Thoracic aorta (tissue), 2 donors: ENCODE measurements at regions not wholly inside any gene's neighbourhood (a gene's known extent, or its start where the extent isn't known, plus 50 kb on each side); places are given as distances from the start of the nearest gene placed in this dataset.

ENCODE experiments used
- ATAC-seq: fragments of 150-250 bp; one replicate; pipeline ENCODE4 v1.8.0; 2017; ENCODE audit warnings: low read depth; ENCODE audit not compliant: insufficient number of reproducible peaks, low FRiP score
- DNase-seq: peaks from one replicate; pipeline ENCODE4 v3.0.0-alpha.2; 2020; ENCODE audit warnings: low spot score
- H3K27ac ChIP-seq, 2 donors: fragments of 200-600 bp; sonication (generic); 1 replicate in 1 of 2; 2 replicates in 1 of 2; pipeline ENCODE4 v1.5.1; 2016; ENCODE audit warnings: mild to moderate bottlenecking in 2 of 2, moderate library complexity in 2 of 2
- H3K27me3 ChIP-seq: fragments of 200-600 bp; sonication (generic); replicated peaks from 2 replicates; pipeline ENCODE4 v1.6.0; 2016; ENCODE audit warnings: mild to moderate bottlenecking; ENCODE audit not compliant: insufficient read depth
- H3K36me3 ChIP-seq: fragments of 200-600 bp; sonication (generic); one replicate; pipeline ENCODE4 v1.5.1; 2016
- H3K4me1 ChIP-seq, 2 donors: fragments of 200-600 bp; sonication (generic); 1 replicate in 1 of 2; 2 replicates in 1 of 2; pipeline versions ENCODE4 v1.5.1 to v1.6.0; 2016; ENCODE audit warnings: low read depth in 2 of 2, mild to moderate bottlenecking in 1 of 2; ENCODE audit not compliant: control insufficient read depth in 1 of 2
- H3K4me3 ChIP-seq: fragments of 200-600 bp; sonication (generic); 2 replicates; pipeline ENCODE4 v1.5.1; 2016; ENCODE audit warnings: mild to moderate bottlenecking
- H3K9me3 ChIP-seq: fragments of 200-600 bp; sonication (generic); 2 replicates; pipeline ENCODE4 v1.5.1; 2016
- TF ChIP-seq, protein P1 (sequence below): fragments of 200-600 bp; sonication (generic); IDR thresholded peaks from one replicate; pipeline ENCODE4 v1.5.1; 2019; ENCODE audit warnings: antibody characterized with exemption

DNA sequence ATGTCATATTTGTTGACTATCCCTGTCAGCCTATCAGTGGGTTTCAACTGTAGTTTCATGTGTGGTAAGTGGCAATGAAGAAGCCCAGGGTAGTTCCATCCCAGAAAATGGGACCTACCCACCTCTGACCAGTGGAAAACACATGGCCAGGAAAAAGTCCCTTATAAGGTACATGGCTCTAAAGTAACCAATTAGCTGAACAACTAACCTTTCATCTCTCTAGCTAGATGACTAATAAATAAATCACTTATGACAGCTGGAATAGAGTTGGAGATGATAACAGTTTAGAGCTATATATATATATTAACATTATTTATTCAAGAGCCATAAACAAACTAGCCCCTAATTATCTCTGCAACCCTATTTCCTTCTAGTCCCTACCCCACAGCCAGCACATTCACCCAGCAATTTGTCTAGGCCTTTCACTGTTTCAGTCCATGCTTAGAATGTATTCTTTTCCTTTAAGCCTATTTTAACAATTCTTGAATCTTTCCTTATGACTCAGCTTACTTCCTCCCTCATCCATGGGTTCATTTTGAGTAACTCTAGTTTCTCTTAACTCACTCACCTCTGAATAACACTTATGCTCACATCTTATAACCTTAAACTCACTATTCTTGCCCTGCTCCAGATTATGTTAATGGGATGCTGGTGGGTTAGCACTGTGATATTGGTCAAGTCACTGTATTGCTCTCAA lies 83.7 kb downstream of the TNFSF18 start:
- H3K4me3 ChIP-seq = no peak overlapping the region
- no peak for ATAC-seq
- TF ChIP-seq, protein P1, sequence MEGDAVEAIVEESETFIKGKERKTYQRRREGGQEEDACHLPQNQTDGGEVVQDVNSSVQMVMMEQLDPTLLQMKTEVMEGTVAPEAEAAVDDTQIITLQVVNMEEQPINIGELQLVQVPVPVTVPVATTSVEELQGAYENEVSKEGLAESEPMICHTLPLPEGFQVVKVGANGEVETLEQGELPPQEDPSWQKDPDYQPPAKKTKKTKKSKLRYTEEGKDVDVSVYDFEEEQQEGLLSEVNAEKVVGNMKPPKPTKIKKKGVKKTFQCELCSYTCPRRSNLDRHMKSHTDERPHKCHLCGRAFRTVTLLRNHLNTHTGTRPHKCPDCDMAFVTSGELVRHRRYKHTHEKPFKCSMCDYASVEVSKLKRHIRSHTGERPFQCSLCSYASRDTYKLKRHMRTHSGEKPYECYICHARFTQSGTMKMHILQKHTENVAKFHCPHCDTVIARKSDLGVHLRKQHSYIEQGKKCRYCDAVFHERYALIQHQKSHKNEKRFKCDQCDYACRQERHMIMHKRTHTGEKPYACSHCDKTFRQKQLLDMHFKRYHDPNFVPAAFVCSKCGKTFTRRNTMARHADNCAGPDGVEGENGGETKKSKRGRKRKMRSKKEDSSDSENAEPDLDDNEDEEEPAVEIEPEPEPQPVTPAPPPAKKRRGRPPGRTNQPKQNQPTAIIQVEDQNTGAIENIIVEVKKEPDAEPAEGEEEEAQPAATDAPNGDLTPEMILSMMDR = no peak

DNA sequence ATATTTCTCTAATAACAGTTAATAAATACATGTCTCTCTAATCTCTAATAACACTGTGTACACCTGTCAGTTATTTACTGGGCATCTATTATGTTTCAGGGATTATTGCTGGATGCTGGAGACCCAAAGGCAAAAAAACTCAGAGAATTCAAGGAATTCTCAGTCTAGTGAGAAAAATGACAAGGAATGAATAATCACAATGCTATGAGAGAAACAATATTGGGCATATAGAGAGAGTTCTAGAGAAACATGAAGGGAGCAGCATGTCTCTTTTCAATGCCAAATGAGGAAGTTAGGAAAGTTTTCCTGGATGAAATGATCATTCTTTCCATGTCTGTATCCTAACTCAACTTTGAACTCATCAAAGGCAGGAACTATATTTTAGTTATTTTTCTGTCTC lies 82.8 kb downstream of the TNFSF18 start:
- ATAC-seq = no peak
- H3K4me3 ChIP-seq = no peak overlapping the region
- H3K27me3 ChIP-seq = no peaks in the 10 kb centered on the region
- H3K9me3 ChIP-seq = no peaks in the 10 kb centered on the region
- H3K4me1 ChIP-seq = peaks cover 0 to under 1% of the 10 kb centered on the region in 2 donors
- TF ChIP-seq, protein P1 = no peak
- H3K27ac ChIP-seq = no peak overlapping the region
- no peaks in the 10 kb centered on the region for H3K36me3 ChIP-seq
- DNase-seq = no peak

More for the DNA sequence above, 83.7 kb downstream of the TNFSF18 start:
- Histone ChIP-seq H3K36me3 (no peaks in the 10 kb centered on the region), H3K27ac (no peak overlapping the region), H3K9me3 (no peaks in the 10 kb centered on the region), H3K4me1 (no peaks in the 10 kb centered on the region), H3K27me3 (no peaks in the 10 kb centered on the region)
- DNase-seq = no peak

DNA sequence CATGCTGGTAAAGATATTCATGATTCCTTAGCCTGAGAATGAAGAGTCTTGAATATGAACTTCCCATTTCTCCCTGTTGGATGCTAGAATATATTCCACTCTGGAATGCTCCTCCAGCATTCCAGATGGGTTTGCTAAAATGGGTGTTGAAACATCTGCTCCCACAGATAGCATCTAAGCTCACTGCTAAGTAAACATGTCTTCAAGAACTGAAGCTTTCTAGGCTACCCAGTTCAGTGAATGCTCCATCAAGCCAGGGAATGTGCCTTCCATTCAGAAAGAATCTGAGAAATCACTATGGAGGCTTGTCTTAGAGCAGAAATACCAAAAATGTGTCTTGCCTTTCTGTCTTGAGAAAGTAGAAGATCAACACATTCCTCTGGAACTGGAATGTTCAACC lies 81.1 kb downstream of the TNFSF18 start:
- Histone ChIP-seq H3K27me3 (no peaks in the 10 kb centered on the region), H3K9me3 (no peaks in the 10 kb centered on the region), H3K4me3 (no peak overlapping the region), H3K27ac (no peak overlapping the region), H3K4me1 (peaks cover 3 to 6% of the 10 kb centered on the region in 2 donors), H3K36me3 (no peaks in the 10 kb centered on the region)
- TF ChIP-seq, protein P1 = no peak
- ATAC-seq = no peak
- DNase-seq = no peak

DNA sequence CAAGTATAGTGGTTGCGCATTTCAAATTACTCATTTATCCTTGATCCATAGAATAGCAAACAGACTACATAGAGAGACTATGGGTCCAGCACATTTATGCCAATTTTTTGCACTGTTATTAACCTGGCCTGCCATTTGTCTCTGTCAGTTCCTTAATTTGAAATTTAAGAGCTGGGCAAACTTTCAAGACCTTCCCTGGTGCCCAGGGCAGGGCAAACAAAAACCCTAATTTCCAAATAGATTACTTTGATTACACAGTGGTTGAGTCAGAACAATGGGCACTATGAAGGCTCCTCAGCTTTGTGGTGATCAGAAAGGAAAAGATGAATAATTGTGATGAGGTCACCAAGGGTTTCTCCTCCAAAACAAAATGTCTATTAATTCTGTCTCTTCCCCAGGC lies 80.6 kb downstream of the TNFSF18 start:
- Histone ChIP-seq H3K36me3 (no peaks in the 10 kb centered on the region), H3K4me1 (peaks cover 3 to 6% of the 10 kb centered on the region in 2 donors)

DNA sequence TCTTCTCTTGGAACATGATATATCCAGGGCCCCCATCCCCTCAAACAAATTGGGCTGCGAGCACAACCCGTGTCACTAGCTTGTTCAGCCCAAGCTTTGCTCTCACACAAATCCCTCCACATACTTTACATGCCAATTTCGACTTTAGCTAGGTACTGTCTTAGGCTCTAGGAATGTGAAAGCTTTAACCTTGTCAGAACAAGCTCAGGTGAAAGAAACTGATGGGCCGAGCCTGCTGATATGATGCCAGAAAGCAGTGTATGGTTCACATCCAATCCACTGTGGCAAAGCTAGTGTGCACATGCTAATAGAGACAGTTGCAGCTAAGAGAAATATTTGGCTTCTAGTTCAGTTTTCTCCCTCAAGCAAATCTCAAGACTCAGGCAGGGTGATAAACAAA lies 79.5 kb downstream of the TNFSF18 start:
- H3K27ac ChIP-seq = no peak overlapping the region
- H3K36me3 ChIP-seq = no peaks in the 10 kb centered on the region
- TF ChIP-seq, protein P1 = no peak
- ATAC-seq (no peak), DNase-seq (no peak)
- peaks cover 7 to 11% of the 10 kb centered on the region in 2 donors for H3K4me1 ChIP-seq
- H3K4me3 ChIP-seq = no peak overlapping the region
- no peaks in the 10 kb centered on the region for H3K9me3 ChIP-seq
- no peaks in the 10 kb centered on the region for H3K27me3 ChIP-seq

More for the DNA sequence above, 80.6 kb downstream of the TNFSF18 start:
- Histone ChIP-seq H3K27me3 (no peaks in the 10 kb centered on the region), H3K27ac (no peak overlapping the region), H3K9me3 (no peaks in the 10 kb centered on the region), H3K4me3 (no peak overlapping the region)
- TF ChIP-seq, protein P1 = no peak
- DNase-seq (no peak), ATAC-seq (no peak)
